ENCODE measurements at regions not wholly inside any gene's neighbourhood (a gene's known extent, or its start where the extent isn't known, plus 50 kb on each side); places are given as distances from the start of the nearest gene placed in this dataset.
A peak's percentile ranks its signal among the peaks of the same experiment; 100 is the strongest.

DNA sequence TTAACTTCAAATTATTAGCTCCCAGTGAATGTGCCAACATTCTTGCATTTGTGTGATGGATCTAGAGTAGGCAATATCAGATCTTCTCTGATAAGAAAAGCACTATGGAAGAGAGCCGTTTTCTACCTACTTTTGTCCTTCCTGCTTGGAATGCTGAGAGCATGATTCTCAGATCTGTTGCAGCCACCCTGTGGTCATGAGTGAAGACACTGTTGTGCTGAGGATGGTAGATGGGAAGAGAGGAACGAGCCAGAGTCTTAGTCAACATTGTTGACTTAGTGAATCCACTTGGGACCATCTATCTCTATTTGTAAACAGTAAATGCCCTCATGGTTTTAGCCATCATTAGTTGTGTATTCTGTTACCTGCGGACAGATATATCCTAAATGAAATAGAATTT lies 202.6 kb downstream of the CD109 start:
- H3K4me3 ChIP-seq (replicated peaks in 1 of 2; ENCODE audit: low read depth in 2 of 2, low read length in 2 of 2): no peak overlapping the region
- peak in 1 of 2 donors; percentile 43 for DNase-seq (ENCODE audit: low read depth in 2 of 2)
- TF ChIP-seq, protein P1, sequence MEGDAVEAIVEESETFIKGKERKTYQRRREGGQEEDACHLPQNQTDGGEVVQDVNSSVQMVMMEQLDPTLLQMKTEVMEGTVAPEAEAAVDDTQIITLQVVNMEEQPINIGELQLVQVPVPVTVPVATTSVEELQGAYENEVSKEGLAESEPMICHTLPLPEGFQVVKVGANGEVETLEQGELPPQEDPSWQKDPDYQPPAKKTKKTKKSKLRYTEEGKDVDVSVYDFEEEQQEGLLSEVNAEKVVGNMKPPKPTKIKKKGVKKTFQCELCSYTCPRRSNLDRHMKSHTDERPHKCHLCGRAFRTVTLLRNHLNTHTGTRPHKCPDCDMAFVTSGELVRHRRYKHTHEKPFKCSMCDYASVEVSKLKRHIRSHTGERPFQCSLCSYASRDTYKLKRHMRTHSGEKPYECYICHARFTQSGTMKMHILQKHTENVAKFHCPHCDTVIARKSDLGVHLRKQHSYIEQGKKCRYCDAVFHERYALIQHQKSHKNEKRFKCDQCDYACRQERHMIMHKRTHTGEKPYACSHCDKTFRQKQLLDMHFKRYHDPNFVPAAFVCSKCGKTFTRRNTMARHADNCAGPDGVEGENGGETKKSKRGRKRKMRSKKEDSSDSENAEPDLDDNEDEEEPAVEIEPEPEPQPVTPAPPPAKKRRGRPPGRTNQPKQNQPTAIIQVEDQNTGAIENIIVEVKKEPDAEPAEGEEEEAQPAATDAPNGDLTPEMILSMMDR (IDR thresholded peaks at IDR 0.05; ENCODE audit: low read depth, low read length): peak; percentile 10

DNA sequence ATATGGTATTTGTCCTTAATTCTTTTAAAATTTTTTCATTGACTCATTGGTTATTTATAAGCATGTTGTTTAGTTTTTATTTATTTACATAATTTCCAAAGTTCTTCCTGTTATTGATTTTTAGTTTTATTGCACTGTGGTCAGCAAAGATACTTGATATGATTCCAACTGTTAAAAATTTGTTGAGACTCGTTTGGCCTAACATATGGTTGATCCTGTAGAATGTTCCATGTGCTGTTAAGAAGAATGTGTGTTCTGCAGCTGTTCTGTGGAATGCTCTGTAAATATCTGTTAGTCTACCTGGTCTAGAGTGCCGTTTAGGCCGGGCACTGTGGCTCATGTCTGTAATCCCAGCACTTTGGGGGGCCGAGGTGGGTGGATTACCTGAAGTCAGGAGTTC lies 197.7 kb downstream of the CD109 start:
- TF ChIP-seq, protein P1 (IDR thresholded peaks at IDR 0.05; ENCODE audit: low read depth, low read length): no peak
- no peak for DNase-seq (ENCODE audit: low read depth in 2 of 2)

DNA sequence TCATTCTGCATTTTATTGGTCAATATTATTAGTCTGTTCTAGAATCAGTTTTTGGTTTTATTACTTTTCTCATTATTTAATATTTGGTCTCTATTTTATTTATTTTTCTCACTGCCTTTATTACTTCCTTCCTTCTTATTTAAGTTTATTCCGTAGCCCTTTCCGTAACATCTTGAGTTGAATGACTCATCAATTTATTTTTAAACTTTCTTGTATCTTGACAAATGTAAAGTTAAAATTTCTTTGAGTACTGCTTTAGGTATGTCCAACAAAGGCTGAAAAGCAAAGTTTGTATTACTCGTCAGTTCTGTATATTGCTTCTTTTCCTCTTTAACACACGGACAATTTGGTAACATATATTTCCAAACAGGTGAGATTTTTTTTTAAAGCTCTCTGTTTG lies 192.0 kb downstream of the CD109 start:
- DNase-seq (ENCODE audit: low read depth in 2 of 2): peak in 1 of 2 donors; percentile 25
- TF ChIP-seq, protein P1 (IDR thresholded peaks at IDR 0.05; ENCODE audit: low read depth, low read length): no peak

More for the DNA sequence above, 197.7 kb downstream of the CD109 start:
- H3K4me3 ChIP-seq (replicated peaks in 1 of 2; ENCODE audit: low read depth in 2 of 2, low read length in 2 of 2): no peak overlapping the region

DNA sequence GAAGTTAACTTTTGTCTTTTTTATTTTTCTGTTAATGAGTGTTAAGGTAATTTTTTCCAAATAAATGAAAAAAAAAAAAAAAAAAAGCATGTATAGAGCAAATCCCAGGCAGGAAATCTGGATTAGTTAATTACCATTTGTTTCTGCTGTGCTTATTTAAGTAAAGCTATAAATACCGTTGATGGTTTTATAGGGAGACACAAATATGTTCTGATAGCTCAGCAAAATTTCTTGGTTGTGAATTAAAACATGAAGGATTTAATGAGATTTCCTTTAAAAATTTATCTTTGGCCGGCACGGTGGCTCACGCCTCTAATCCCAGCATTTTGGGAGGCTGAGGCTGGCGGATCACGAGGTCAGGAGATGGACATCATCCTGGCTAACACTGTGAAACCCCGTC lies 189.4 kb downstream of the CD109 start:
- H3K4me3 ChIP-seq (replicated peaks in 1 of 2; ENCODE audit: low read depth in 2 of 2, low read length in 2 of 2): no peak overlapping the region
- DNase-seq (ENCODE audit: low read depth in 2 of 2): no peak
- TF ChIP-seq, protein P1 (IDR thresholded peaks at IDR 0.05; ENCODE audit: low read depth, low read length): no peak

More for the DNA sequence above, 192.0 kb downstream of the CD109 start:
- no peak overlapping the region for H3K4me3 ChIP-seq (replicated peaks in 1 of 2; ENCODE audit: low read depth in 2 of 2, low read length in 2 of 2)

DNA sequence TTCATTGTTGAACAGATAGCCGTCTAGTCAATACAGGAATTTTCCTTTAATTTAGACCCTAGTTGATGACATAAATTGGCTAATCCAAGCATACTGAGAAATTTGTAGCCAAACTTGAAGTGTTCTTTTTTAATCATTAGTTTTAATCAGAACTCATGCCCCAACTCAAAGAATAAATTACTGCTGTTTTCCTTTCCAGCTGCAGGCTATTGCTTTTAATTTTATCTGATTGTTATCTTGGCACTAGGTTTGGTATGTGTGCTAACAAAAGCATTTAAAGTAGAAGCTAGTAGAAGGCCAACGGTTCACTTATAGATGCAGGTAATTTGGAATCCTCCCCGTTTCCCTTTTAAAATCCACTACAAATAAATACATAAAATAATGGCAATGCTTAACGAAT lies 188.5 kb downstream of the CD109 start:
- H3K4me3 ChIP-seq (replicated peaks in 1 of 2; ENCODE audit: low read depth in 2 of 2, low read length in 2 of 2): no peak overlapping the region
- no peak for DNase-seq (ENCODE audit: low read depth in 2 of 2)
- TF ChIP-seq, protein P1 (IDR thresholded peaks at IDR 0.05; ENCODE audit: low read depth, low read length): no peak

DNA sequence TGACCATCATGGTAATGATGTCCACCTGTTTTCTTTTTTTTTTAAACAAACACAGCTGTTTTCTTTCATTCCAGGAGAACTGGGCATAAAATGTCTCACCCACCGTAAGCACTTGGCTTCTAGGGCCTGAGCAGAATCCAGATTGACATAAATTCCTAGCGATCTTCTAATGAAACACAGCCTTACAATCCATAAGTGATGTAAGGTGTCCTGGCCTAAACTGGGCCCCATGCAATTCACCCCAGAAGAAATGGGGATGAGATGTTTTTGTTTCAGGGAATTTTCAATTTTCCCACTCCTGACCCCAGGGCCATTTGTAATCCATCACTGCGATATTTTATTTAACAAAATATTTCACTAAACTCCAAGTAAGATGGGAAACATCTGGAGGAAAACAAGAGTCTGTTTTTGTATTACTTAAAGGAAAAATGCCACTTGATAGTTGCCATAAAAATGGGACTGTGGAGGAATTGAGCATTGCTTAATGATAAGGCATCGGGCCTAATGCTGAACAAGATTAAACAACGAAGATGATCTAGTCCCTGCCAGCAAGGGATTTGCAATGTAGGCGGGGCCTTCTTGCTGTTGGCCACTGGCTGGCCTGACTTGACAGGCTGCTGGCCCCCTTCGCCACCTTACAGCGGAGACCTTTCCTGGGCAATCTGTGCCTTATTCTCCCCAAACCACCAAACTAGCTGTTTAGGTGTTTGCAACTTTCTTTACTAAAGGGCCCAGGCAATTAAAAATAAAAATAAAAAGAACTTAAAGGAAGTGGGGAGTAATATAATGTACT lies 183.7 kb downstream of the CD109 start:
- no peak for DNase-seq (ENCODE audit: low read depth in 2 of 2)
- no peak overlapping the region for H3K4me3 ChIP-seq (replicated peaks in 1 of 2; ENCODE audit: low read depth in 2 of 2, low read length in 2 of 2)
- TF ChIP-seq, protein P1 (IDR thresholded peaks at IDR 0.05; ENCODE audit: low read depth, low read length): no peak
